Left renal pelvis (tissue), 4 donors: ENCODE measurements at regions not wholly inside any gene's neighbourhood (a gene's known extent, or its start where the extent isn't known, plus 50 kb on each side); places are given as distances from the start of the nearest gene placed in this dataset.
"Not testable (repeated sequence)": the region's sequence is repeated elsewhere in the genome, so short reads cannot be mapped to it uniquely, and the experiment has no call there.

Source experiments
- DNase-seq, 4 donors: peaks; one replicate each; pipeline ENCODE4 v3.0.0-alpha.2; 2013; ENCODE audit warnings: low read depth in 4 of 4, low spot score in 3 of 4

- DNase-seq = no peak
These were observed 128.4 kb downstream of the MTERF1 start for GRCh38 chr7:91752102-91752501.

GRCh38 chr7:91754280-91754679 lies 126.2 kb downstream of the MTERF1 start:
- DNase-seq = not testable (repeated sequence)

- DNase-seq = not testable (repeated sequence)
These were observed 125.4 kb downstream of the MTERF1 start for GRCh38 chr7:91755121-91755520.

- no peak for DNase-seq
These were observed 121.2 kb downstream of the MTERF1 start for GRCh38 chr7:91759205-91759863.

GRCh38 chr7:91767820-91768219 lies 112.7 kb downstream of the MTERF1 start:
- no peak for DNase-seq

- DNase-seq = no peak
These were observed 109.1 kb downstream of the MTERF1 start for GRCh38 chr7:91771394-91771793.

- no peak for DNase-seq
These were observed 108.3 kb downstream of the MTERF1 start for GRCh38 chr7:91771921-91772815.

GRCh38 chr7:91776171-91776570 lies 104.3 kb downstream of the MTERF1 start:
- no peak for DNase-seq

- no peak for DNase-seq
These were observed 103.0 kb downstream of the MTERF1 start for GRCh38 chr7:91777522-91777921.

GRCh38 chr7:91778416-91778815 lies 102.1 kb downstream of the MTERF1 start:
- DNase-seq = no peak

GRCh38 chr7:91780521-91780920 lies 100.0 kb downstream of the MTERF1 start:
- no peak for DNase-seq

- no peak for DNase-seq
These were observed 96.0 kb downstream of the MTERF1 start for GRCh38 chr7:91784469-91784868.

GRCh38 chr7:91787931-91788330 lies 92.6 kb downstream of the MTERF1 start:
- DNase-seq = peak in 1 of 4 donors; percentile 19

- no peak for DNase-seq
These were observed 91.4 kb downstream of the MTERF1 start for GRCh38 chr7:91789086-91789485.

GRCh38 chr7:91789558-91789957 lies 90.9 kb downstream of the MTERF1 start:
- DNase-seq = no peak

GRCh38 chr7:91790646-91791045 lies 89.9 kb downstream of the MTERF1 start:
- DNase-seq = not testable (repeated sequence)

GRCh38 chr7:91796122-91796521 lies 84.4 kb downstream of the MTERF1 start:
- DNase-seq = no peak

- DNase-seq = no peak
These were observed 82.1 kb downstream of the MTERF1 start for GRCh38 chr7:91798425-91798824.

GRCh38 chr7:91800389-91800788 lies 80.1 kb downstream of the MTERF1 start:
- DNase-seq = no peak

- DNase-seq = no peak
These were observed 79.0 kb downstream of the MTERF1 start for GRCh38 chr7:91801331-91801983.

- DNase-seq = no peak
These were observed 69.3 kb downstream of the MTERF1 start for GRCh38 chr7:91811236-91811635.
